ENCODE measurements at regions not wholly inside any gene's neighbourhood (a gene's known extent, or its start where the extent isn't known, plus 50 kb on each side); places are given as distances from the start of the nearest gene placed in this dataset.

- Histone ChIP-seq H3K4me3 (ENCODE audit: insufficient read depth, low read depth, low read length) (no peak overlapping the region), H3K4me1 (ENCODE audit: insufficient read depth, low read length) (no peaks in the 10 kb centered on the region), H4K20me1 (ENCODE audit: insufficient read depth, low read length) (no peaks in the 10 kb centered on the region), H3K27me3 (ENCODE audit: insufficient read depth, low read length) (no peaks in the 10 kb centered on the region), H2AFZ (ENCODE audit: low read depth, low read length) (no peak overlapping the region), H3K9ac (ENCODE audit: low read length) (no peak overlapping the region), H3K9me3 (ENCODE audit: insufficient read depth, low read depth, low read length) (peaks cover 3% of the 10 kb centered on the region), H3K27ac (ENCODE audit: low read depth, low read length) (no peak overlapping the region), H3K4me2 (ENCODE audit: low read length) (no peak overlapping the region), H3K36me3 (ENCODE audit: insufficient read depth, low read length) (no peaks in the 10 kb centered on the region), H3K79me2 (ENCODE audit: insufficient read depth, low read length) (no peaks in the 10 kb centered on the region)
- DNase-seq (ENCODE audit: low read depth) (no peak), FAIRE-seq (no peak)
- Mint-ChIP-seq H3K9me3 (ENCODE audit: unreplicated experiment) (peaks cover 27% of the 10 kb centered on the region), H3K27ac (ENCODE audit: unreplicated experiment) (no peak overlapping the region), H3K27me3 (ENCODE audit: low read depth, unreplicated experiment) (no peaks in the 10 kb centered on the region), H3K4me3 (ENCODE audit: unreplicated experiment) (no peak overlapping the region), H3K4me1 (ENCODE audit: low read depth, unreplicated experiment) (peaks cover 2% of the 10 kb centered on the region), H3K36me3 (ENCODE audit: low read depth, unreplicated experiment) (no peaks in the 10 kb centered on the region)
- TF ChIP-seq EZH2 (IDR thresholded peaks at IDR 0.05; ENCODE audit: insufficient read depth, low read length) (no peak), CTCF (IDR thresholded peaks at IDR 0.05; ENCODE audit: insufficient read depth, low read depth, low read length) (no peak)
These were observed 62.7 kb upstream of the FTH1 start for GRCh38 chr11:62030071-62030684.

GRCh38 chr11:62026739-62027370 is 59.4 kb upstream of the FTH1 start:
- Histone ChIP-seq H3K9ac (ENCODE audit: low read length) (no peak overlapping the region), H3K79me2 (ENCODE audit: insufficient read depth, low read length) (no peaks in the 10 kb centered on the region), H3K36me3 (ENCODE audit: insufficient read depth, low read length) (no peaks in the 10 kb centered on the region), H2AFZ (ENCODE audit: low read depth, low read length) (no peak overlapping the region), H4K20me1 (ENCODE audit: insufficient read depth, low read length) (no peaks in the 10 kb centered on the region), H3K4me2 (ENCODE audit: low read length) (no peak overlapping the region), H3K27me3 (ENCODE audit: insufficient read depth, low read length) (no peaks in the 10 kb centered on the region), H3K4me3 (ENCODE audit: insufficient read depth, low read depth, low read length) (no peak overlapping the region), H3K4me1 (ENCODE audit: insufficient read depth, low read length) (no peaks in the 10 kb centered on the region), H3K27ac (ENCODE audit: low read depth, low read length) (no peak overlapping the region), H3K9me3 (ENCODE audit: insufficient read depth, low read depth, low read length) (no peaks in the 10 kb centered on the region)
- TF ChIP-seq EZH2 (IDR thresholded peaks at IDR 0.05; ENCODE audit: insufficient read depth, low read length): no peak
- no peak for TF ChIP-seq CTCF (IDR thresholded peaks at IDR 0.05; ENCODE audit: insufficient read depth, low read depth, low read length)
- Mint-ChIP-seq H3K27me3 (ENCODE audit: low read depth, unreplicated experiment) (peaks cover 2% of the 10 kb centered on the region), H3K4me3 (ENCODE audit: unreplicated experiment) (no peak overlapping the region), H3K9me3 (ENCODE audit: unreplicated experiment) (peaks cover 16% of the 10 kb centered on the region), H3K4me1 (ENCODE audit: low read depth, unreplicated experiment) (peaks cover 2% of the 10 kb centered on the region), H3K27ac (ENCODE audit: unreplicated experiment) (no peak overlapping the region), H3K36me3 (ENCODE audit: low read depth, unreplicated experiment) (no peaks in the 10 kb centered on the region)
- DNase-seq (ENCODE audit: low read depth): no peak
- no peak for FAIRE-seq

GRCh38 chr11:62025487-62026105 is 58.2 kb upstream of the FTH1 start:
- H3K9ac ChIP-seq (ENCODE audit: low read length): no peak overlapping the region
- FAIRE-seq: no peak
- Mint-ChIP-seq H3K4me3 (ENCODE audit: unreplicated experiment) (no peak overlapping the region), H3K4me1 (ENCODE audit: low read depth, unreplicated experiment) (peaks cover 2% of the 10 kb centered on the region), H3K9me3 (ENCODE audit: unreplicated experiment) (peaks cover 17% of the 10 kb centered on the region), H3K36me3 (ENCODE audit: low read depth, unreplicated experiment) (no peaks in the 10 kb centered on the region), H3K27me3 (ENCODE audit: low read depth, unreplicated experiment) (peaks cover 2% of the 10 kb centered on the region), H3K27ac (ENCODE audit: unreplicated experiment) (no peak overlapping the region)
- H3K27ac ChIP-seq (ENCODE audit: low read depth, low read length): no peak overlapping the region
- no peak overlapping the region for H3K4me3 ChIP-seq (ENCODE audit: insufficient read depth, low read depth, low read length)
- H4K20me1 ChIP-seq (ENCODE audit: insufficient read depth, low read length): no peaks in the 10 kb centered on the region
- no peaks in the 10 kb centered on the region for H3K4me1 ChIP-seq (ENCODE audit: insufficient read depth, low read length)
- no peaks in the 10 kb centered on the region for H3K27me3 ChIP-seq (ENCODE audit: insufficient read depth, low read length)
- H3K4me2 ChIP-seq (ENCODE audit: low read length): no peak overlapping the region
- H3K36me3 ChIP-seq (ENCODE audit: insufficient read depth, low read length): no peaks in the 10 kb centered on the region
- TF ChIP-seq CTCF (IDR thresholded peaks at IDR 0.05; ENCODE audit: insufficient read depth, low read depth, low read length) (no peak), EZH2 (IDR thresholded peaks at IDR 0.05; ENCODE audit: insufficient read depth, low read length) (no peak)
- DNase-seq (ENCODE audit: low read depth): peak; percentile 73
- no peaks in the 10 kb centered on the region for H3K79me2 ChIP-seq (ENCODE audit: insufficient read depth, low read length)
- peaks cover 3% of the 10 kb centered on the region for H3K9me3 ChIP-seq (ENCODE audit: insufficient read depth, low read depth, low read length)
- no peak overlapping the region for H2AFZ ChIP-seq (ENCODE audit: low read depth, low read length)
